K562 (cell line): ENCODE measurements at regions not wholly inside any gene's neighbourhood (a gene's known extent, or its start where the extent isn't known, plus 50 kb on each side); places are given as distances from the start of the nearest gene placed in this dataset.
A peak's percentile ranks its signal among the peaks of the same experiment; 100 is the strongest.

ENCODE experiments used
- ATAC-seq: fragments of 200-7000 bp; cut with Tn5 transposase; 3 replicates; pipeline ENCODE4 v1.9.1; 2020; ENCODE audit warnings: moderate library complexity
- BruUV-seq: library from RNA; stranded (reverse); fragments of 400-500 nt; replicated peaks from 2 replicates; lab custom pipeline; 2021; lab: Mats Ljungman, UMichigan
- CTCF ChIA-PET: fragments of 300-600 bp; formaldehyde crosslinking; extraction: SDS; loops from one replicate; lab custom pipeline; 2021; ENCODE audit warnings: low intra/inter-chr PET ratio; lab: Yijun Ruan, JAX
- POLR2A ChIA-PET: fragments of 300-600, 350-650 bp; sonication (Branson Sonifier 250); formaldehyde crosslinking; extraction: SDS; loops from one replicate; lab custom pipeline; 2021; ENCODE audit warnings: antibody characterized with exemption, inconsistent platforms; lab: Yijun Ruan, JAX
- DNase-seq, 4 experiments: peaks; one replicate each; pipeline versions ENCODE4 v3.0.0 to v3.0.0-alpha.2; 2011 to 2018; ENCODE audit warnings: low spot score in 3 of 4, mixed read lengths in 3 of 4; ENCODE audit errors: extremely low read depth in 1 of 4
- FAIRE-seq: peaks from 2 replicates; lab custom pipeline; 2011; peaks lifted over from hg19 to GRCh38; lab: Jason Lieb, UNC
- H2AFZ ChIP-seq: 2 replicates; pipeline ENCODE4 v1.6.0; 2011; ENCODE audit warnings: low read depth, low read length, control low read depth, inconsistent platforms
- H3K27ac ChIP-seq: fragments of 200-600 bp; 3 replicates; pipeline ENCODE4 v1.8.0; 2011; ENCODE audit warnings: low read depth, mild to moderate bottlenecking, control low read depth, inconsistent platforms, low read length, moderate library complexity, mixed read lengths; ENCODE audit errors: extremely low read depth
- H3K27me3 ChIP-seq, 2 experiments: fragments of 300-600 bp in 1 of 2; 2 replicates in 1 of 2; 3 replicates in 1 of 2; pipeline versions ENCODE4 v1.6.0 to v1.8.0; 2011; ENCODE audit warnings: inconsistent platforms in 2 of 2, low read length in 2 of 2, mild to moderate bottlenecking in 1 of 2, mixed read lengths in 1 of 2, moderate library complexity in 1 of 2; ENCODE audit not compliant: control insufficient read depth in 2 of 2, insufficient read depth in 2 of 2
- H3K36me3 ChIP-seq: fragments of 300-600 bp; 3 replicates; pipeline ENCODE4 v1.8.0; 2011; ENCODE audit warnings: mild to moderate bottlenecking, low read length, inconsistent platforms; ENCODE audit not compliant: control insufficient read depth, insufficient read depth
- H3K4me1 ChIP-seq, 2 experiments: fragments of 200-600 bp in 1 of 2; replicated peaks in 1 of 2; 2 replicates in 1 of 2; 3 replicates in 1 of 2; pipeline versions ENCODE4 v1.5.1 to v1.8.0; 2011; ENCODE audit warnings: inconsistent platforms in 2 of 2, low read length in 2 of 2, mild to moderate bottlenecking in 1 of 2, mixed read lengths in 1 of 2, moderate library complexity in 1 of 2; ENCODE audit not compliant: control insufficient read depth in 2 of 2, insufficient read depth in 2 of 2
- H3K4me2 ChIP-seq: 2 replicates; pipeline ENCODE4 v1.6.1; 2011; ENCODE audit warnings: low read length, control low read depth, inconsistent platforms, mixed read lengths; ENCODE audit not compliant: insufficient read depth
- H3K4me3 ChIP-seq: fragments of 200-600 bp; sonication (generic), shearing (Covaris generic); 2 replicates; pipeline ENCODE4 v1.5.1; 2016; ENCODE audit warnings: control low read depth, inconsistent platforms
- H3K79me2 ChIP-seq: fragments of 200-600 bp; 3 replicates; pipeline ENCODE4 v1.8.0; 2011; ENCODE audit warnings: low read length, inconsistent platforms; ENCODE audit not compliant: control insufficient read depth, insufficient read depth
- H3K9ac ChIP-seq, 2 experiments: 2 replicates each; pipeline versions ENCODE4 v1.6.0 to v1.6.1; 2011; ENCODE audit warnings: low read depth in 2 of 2, low read length in 2 of 2, control low read depth in 1 of 2, inconsistent platforms in 1 of 2, mild to moderate bottlenecking in 1 of 2, mixed read lengths in 1 of 2; ENCODE audit not compliant: insufficient read depth in 1 of 2
- H3K9me1 ChIP-seq: one replicate; pipeline ENCODE4 v1.6.0; 2011; ENCODE audit warnings: inconsistent platforms, mild to moderate bottlenecking, low read length, moderate library complexity; ENCODE audit not compliant: control insufficient read depth, insufficient read depth
- H3K9me3 ChIP-seq: replicated peaks from 2 replicates; pipeline ENCODE4 v1.5.1; 2011; ENCODE audit warnings: low read depth, low read length, inconsistent platforms; ENCODE audit not compliant: control insufficient read depth, insufficient read depth
- H4K20me1 ChIP-seq: replicated peaks from 2 replicates; pipeline ENCODE4 v1.6.1; 2011; ENCODE audit warnings: low read length, inconsistent platforms, mixed read lengths; ENCODE audit not compliant: control insufficient read depth, insufficient read depth
- ASH1L ChIP-seq: fragments of 450-650 bp; IDR thresholded peaks from 2 replicates; pipeline ENCODE4 v1.6.1; 2018; ENCODE audit warnings: borderline replicate concordance, mild to moderate bottlenecking, low read depth; ENCODE audit not compliant: partially characterized antibody
- CTCF ChIP-seq, 3 experiments: IDR thresholded peaks in 2 of 3; conservative IDR thresholded peaks in 1 of 3; 2 replicates each; pipeline ENCODE4 v1.5.1; 2011 to 2012; ENCODE audit warnings: low read length in 3 of 3, mild to moderate bottlenecking in 3 of 3, control low read depth in 2 of 3, improper control_type of control experiment in 1 of 3, inconsistent platforms in 1 of 3, low read depth in 1 of 3, mixed read lengths in 1 of 3, moderate library complexity in 1 of 3; ENCODE audit not compliant: insufficient read depth in 2 of 3
- RAD21 ChIP-seq, 2 experiments: fragments of 250-450 bp in 1 of 2; fragments of 450-650 bp in 1 of 2; sonication (Bioruptor Pico) in 1 of 2; formaldehyde crosslinking in 1 of 2; IDR thresholded peaks in 1 of 2; conservative IDR thresholded peaks in 1 of 2; 2 replicates each; pipeline versions ENCODE4 v1.4.0 to v1.8.0; 2020 to 2022; ENCODE audit warnings: mild to moderate bottlenecking in 2 of 2, moderate library complexity in 1 of 2
- REST ChIP-seq, 2 experiments: fragments of 450-650 bp; formaldehyde crosslinking in 1 of 2; IDR thresholded peaks; 2 replicates each; pipeline versions ENCODE4 v1.4.0 to v1.6.1; 2014 to 2020; ENCODE audit warnings: mild to moderate bottlenecking in 2 of 2, borderline replicate concordance in 1 of 2, low read depth in 1 of 2
- SETDB1 ChIP-seq: IDR thresholded peaks from one replicate; pipeline ENCODE4 v1.6.1; 2012; ENCODE audit warnings: low read length, control low read depth, inconsistent platforms
- WGBS: fragments of 100-300 bp; shearing (Covaris generic); methylation state at CpG from one replicate; pipeline ENCODE4 v1.1.6; 2016; ENCODE audit warnings: low coverage, mixed read lengths; ENCODE audit not compliant: insufficient coverage; ENCODE audit errors: missing lambda C conversion rate; 5-methylcytosine and 5-hydroxymethylcytosine counted together
- in situ Hi-C: fragments of 300-500 bp; cut with MboI; formaldehyde crosslinking; loops from 4 replicates; pipeline ENCODE4 v1.15.0; 2018; ENCODE audit warnings: inconsistent platforms, mixed read lengths
- intact Hi-C: fragments of 100-400 bp; cut with micrococcal nuclease; formaldehyde crosslinking; loops from 2 replicates; pipeline ENCODE4 v1.14.2; 2022

GRCh38 chr15:26179906-26180305, 316.8 kb upstream of the ATP10A start:
- Histone ChIP-seq H3K27ac (no peak overlapping the region), H3K9ac (no peak overlapping the region), H3K4me1 (no peaks in the 10 kb centered on the region), H4K20me1 (no peaks in the 10 kb centered on the region; the same call in 1 of the 2 replicates), H3K27me3 (no peaks in the 10 kb centered on the region), H3K79me2 (no peaks in the 10 kb centered on the region), H3K9me1 (no peaks in the 10 kb centered on the region), H3K36me3 (no peaks in the 10 kb centered on the region), H2AFZ (no peak overlapping the region), H3K4me3 (no peak overlapping the region), H3K9me3 (no peaks in the 10 kb centered on the region), H3K4me2 (no peak overlapping the region)
- FAIRE-seq (no peak), ATAC-seq (peak; percentile 49; the same call in 2 of the 3 replicates), DNase-seq (peak in 1 of 4 experiments; percentile 14)
- in situ Hi-C loops: no loop called here
- intact Hi-C loops: loop anchor here (10.0 kb wide), 2 partner anchors 75 to 685 kb away; partner anchors contain the start of gene GABRA5
- 0% methylated on average over 6 of the region's 6 CpGs for WGBS
- CTCF ChIA-PET: no interaction called here
- TF ChIP-seq ASH1L (no peak), SETDB1 (no peak), CTCF (IDR thresholded peaks at IDR 0.05 in 2 of 3, conservative IDR thresholded peaks at IDR 0.05 in 1 of 3; ENCODE audit: insufficient read depth in 2 of 3, low read depth in 1 of 3, low read length in 3 of 3) (peak in 2 of 3 experiments; percentile 31 to 36; a peak in 3 of 6 replicates), REST (IDR thresholded peaks at IDR 0.05; ENCODE audit: borderline replicate concordance) (peak; percentile 7; the same call in 1 of the 2 replicates), REST (CRISPR knock-in tag; IDR thresholded peaks at IDR 0.05; ENCODE audit: low read depth) (no peak), RAD21 (CRISPR knock-in tag; conservative IDR thresholded peaks at IDR 0.05 in 1 of 2, IDR thresholded peaks at IDR 0.05 in 1 of 2) (peak in 1 of 2 experiments; percentile 11; a peak in 1 of 4 replicates)
- POLR2A ChIA-PET: interaction anchor here (0.6 kb wide), 1 partner anchor 68 kb away, joined by 3 read pairs; no protein-coding TSS in a partner anchor
- no TSS peak for BruUV-seq
